ENCODE measurements at regions not wholly inside any gene's neighbourhood (a gene's known extent, or its start where the extent isn't known, plus 50 kb on each side); places are given as distances from the start of the nearest gene placed in this dataset.

DNA sequence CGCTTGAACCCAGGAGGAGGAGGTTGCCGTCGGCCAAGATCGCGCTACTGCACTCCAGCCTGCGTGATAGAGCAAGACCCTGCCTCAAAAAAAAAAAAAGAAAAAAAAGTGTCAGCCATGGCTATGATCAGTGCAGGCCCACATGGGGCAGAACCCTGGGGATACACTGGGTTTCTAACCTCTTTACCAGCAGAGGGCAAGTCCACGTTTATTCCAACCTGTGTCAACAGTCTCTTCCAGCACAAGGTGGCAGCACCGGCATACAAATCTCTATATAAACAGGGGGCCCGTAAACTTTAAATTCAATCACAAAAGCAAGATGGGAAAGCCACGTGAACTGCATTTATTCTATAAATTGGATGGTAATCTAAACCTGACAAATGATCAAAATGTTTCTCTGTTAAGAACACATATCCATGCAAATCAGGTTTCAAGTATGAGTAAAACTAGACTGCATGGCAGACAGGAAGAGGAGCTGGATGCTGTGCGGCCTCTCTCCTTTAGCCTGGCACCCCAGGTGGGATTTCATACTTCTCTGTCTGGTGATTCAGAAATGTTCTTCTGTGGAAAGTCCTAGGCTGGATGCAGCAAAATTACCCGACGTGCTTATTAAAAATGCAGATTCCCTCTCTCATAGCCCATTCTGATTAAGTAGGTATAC lies 60.0 kb upstream of the STEAP1B start:
- Mint-ChIP-seq H3K4me1 (peaks cover 30% of the 10 kb centered on the region), H3K27me3 (peaks cover 35% of the 10 kb centered on the region), H3K9me3 (no peaks in the 10 kb centered on the region), H3K4me3 (no peak overlapping the region), H3K27ac (no peak overlapping the region), H3K36me3 (no peaks in the 10 kb centered on the region)
- DNase-seq, result peak; percentile 58

DNA sequence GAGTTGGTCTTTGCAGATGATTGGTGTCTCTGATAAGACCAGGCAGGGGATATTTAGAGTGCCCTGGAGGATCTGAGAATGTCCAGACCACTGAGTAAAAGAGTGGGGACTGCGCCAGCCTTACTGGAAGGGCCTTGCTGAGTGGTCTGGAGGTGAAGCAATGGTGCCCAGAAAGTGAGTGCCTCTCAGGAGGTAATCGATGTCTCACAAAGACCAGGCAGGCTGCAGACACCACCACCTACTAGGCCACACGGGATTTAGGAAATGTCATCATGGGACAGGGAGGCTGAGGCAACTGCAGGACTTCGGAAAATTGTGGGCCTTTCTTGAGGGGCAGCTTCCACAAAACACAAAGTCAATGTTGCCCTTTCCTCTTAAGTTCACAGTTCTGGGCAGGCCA lies 57.2 kb upstream of the STEAP1B start:
- no peak overlapping the region for H3K27ac Mint-ChIP-seq
- DNase-seq, result no peak
- H3K4me1 Mint-ChIP-seq, result peaks cover 4% of the 10 kb centered on the region
- no peaks in the 10 kb centered on the region for H3K36me3 Mint-ChIP-seq
- H3K9me3 Mint-ChIP-seq, result no peaks in the 10 kb centered on the region
- H3K4me3 Mint-ChIP-seq, result no peak overlapping the region
- peaks cover 36% of the 10 kb centered on the region for H3K27me3 Mint-ChIP-seq

DNA sequence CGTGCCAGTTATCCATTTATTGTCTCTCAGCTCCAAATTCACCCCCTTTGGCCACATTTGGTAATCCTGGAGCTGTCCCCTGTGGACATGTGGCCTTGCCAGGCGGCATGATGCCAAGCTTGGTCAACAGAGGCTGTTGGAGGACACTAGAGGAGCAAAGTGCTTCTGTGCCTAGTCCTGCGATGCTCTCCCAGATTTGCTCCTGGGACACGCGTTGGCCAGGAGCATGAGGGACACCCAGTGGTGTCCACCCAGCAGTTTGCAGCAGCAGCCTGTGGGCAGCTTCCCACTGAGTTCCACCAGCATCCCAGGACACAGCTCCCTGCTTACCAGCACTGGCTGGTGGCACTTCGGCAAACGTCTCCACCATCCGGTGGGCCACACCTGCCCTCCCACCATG lies 55.5 kb upstream of the STEAP1B start:
- Mint-ChIP-seq H3K27me3 (peaks cover 45% of the 10 kb centered on the region), H3K36me3 (no peaks in the 10 kb centered on the region), H3K4me1 (no peaks in the 10 kb centered on the region), H3K9me3 (no peaks in the 10 kb centered on the region), H3K4me3 (no peak overlapping the region), H3K27ac (no peak overlapping the region)
- no peak for DNase-seq

DNA sequence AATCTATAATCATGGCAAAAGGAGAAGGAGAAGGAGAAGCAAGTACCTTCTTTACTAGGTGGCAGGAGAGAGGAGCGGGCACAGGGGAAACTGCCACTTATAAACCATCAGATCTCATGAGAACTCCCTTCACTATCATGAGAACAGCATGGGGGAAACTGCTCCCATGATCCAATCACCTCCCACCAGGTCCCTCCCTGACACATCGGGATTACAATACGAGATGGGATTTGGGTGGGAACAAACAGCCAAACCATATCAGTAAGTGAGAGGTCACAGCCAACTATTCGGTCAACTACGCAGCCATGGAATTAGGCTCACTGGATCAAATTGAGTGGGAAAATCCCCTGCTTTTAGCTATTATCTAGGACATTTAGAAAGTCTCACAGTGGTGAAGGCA lies 54.2 kb upstream of the STEAP1B start:
- Mint-ChIP-seq H3K4me3 (no peak overlapping the region), H3K36me3 (no peaks in the 10 kb centered on the region), H3K4me1 (peaks cover 7% of the 10 kb centered on the region), H3K27me3 (peaks cover 58% of the 10 kb centered on the region), H3K9me3 (no peaks in the 10 kb centered on the region), H3K27ac (no peak overlapping the region)
- no peak for DNase-seq

DNA sequence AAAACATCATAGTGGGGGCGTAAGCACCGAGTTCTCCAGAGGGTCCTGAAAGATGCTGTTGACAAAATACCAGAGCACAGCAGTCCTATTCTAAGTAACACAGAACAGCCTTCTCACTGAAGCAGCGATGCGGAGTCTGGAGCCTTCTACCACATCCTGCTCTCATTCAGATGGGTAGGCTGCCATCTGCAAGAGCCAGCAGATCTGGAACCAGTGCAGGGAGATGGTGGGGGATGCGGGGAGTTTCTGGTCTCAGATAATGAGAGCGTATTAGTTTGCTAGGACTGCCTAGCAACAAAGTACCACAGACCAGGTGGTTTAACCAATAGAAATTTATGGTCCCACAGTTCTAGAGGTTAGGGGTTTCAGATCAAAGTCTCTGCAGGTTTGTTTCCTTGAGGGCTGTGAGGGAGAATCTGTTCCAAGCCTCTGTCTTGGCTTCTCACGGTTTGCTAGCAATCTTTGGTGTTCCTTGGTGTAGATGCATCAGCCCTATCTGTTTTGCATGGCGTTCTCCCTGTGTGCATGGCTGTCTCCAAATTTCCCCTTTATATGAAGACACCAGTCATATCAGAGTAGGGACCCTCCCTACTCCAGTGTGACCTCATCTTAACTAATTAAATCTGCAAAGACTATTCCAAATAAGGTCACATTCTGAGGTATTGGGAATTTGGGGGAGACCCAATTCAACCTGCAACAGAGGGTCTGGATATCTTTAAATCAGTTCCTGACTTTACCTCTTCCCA lies 52.0 kb upstream of the STEAP1B start:
- Mint-ChIP-seq H3K36me3 (no peaks in the 10 kb centered on the region), H3K4me1 (peaks cover 7% of the 10 kb centered on the region), H3K4me3 (no peak overlapping the region), H3K27me3 (peaks cover 75% of the 10 kb centered on the region), H3K27ac (no peak overlapping the region), H3K9me3 (no peaks in the 10 kb centered on the region)
- no peak for DNase-seq

DNA sequence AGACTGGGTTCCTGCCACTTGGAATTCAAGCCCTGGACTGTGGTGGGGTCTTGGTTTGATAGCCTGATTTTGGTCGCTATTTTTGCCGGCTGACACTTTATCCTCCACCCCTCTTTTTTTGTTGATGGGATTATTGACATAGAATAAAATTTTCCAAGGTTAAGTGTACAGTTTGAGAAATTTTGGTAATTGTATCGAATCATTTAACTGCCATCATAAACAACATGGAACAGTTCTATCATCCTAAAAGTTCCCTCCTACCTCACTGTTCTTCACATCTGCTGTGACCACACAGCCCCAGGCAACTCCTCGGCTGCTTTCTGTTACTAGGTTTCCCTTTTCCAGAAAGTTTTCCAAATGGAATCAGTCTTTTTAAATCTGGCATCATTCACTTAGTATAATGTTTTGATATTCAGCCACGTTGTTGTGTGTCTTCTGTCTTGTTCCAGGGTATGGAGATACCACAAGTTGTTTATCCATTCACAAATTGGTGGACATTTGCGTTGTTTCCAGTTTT lies 50.6 kb upstream of the STEAP1B start:
- H3K4me3 Mint-ChIP-seq, result no peak overlapping the region
- DNase-seq, result no peak
- H3K27me3 Mint-ChIP-seq, result peaks cover 84% of the 10 kb centered on the region
- no peak overlapping the region for H3K27ac Mint-ChIP-seq
- H3K4me1 Mint-ChIP-seq, result peaks cover 7% of the 10 kb centered on the region
- H3K9me3 Mint-ChIP-seq, result no peaks in the 10 kb centered on the region
- H3K36me3 Mint-ChIP-seq, result no peaks in the 10 kb centered on the region

DNA sequence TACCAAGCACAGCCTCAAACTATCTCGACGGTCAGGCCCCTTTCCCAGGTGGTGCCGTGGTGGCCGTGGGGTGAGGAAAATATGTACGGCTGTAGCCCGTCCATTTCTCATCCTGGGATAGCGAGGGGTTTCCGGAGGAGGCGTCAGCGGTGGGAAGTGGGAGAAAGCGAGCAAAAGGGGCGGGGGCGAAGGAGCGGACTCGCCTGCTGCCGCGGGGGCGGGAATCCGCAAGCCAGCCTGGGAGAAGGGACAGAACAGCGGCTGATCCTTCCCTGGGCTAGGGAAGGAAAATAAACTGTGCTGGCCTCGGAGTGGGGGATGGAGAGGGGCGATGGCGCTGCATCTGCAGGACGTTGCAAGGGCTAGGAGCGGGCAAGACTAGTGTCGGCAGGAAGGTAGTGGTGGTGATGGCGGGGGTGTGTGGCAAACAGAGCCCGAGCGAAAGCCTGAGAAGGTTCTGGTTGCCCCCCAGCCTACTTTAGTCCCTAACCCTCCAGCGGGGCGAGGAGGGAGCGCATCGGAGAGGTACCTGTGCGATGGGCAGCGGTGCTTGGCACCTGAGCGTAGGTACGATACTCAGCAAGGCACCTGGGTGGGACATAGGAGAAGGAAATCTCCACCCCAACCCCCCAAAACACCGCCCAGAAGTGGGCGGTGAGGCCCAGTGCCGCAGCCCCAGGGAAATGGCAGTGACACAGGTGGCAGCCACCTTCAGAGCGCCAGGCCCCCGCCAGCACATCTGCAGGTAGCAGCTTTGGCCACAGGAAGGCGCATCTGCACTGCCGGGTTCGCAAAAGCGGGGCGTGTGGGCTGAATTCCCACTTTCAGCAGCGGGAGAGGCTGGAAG lies 49.9 kb upstream of the STEAP1B start:
- peaks cover 7% of the 10 kb centered on the region for H3K4me1 Mint-ChIP-seq
- H3K27ac Mint-ChIP-seq, result no peak overlapping the region
- H3K27me3 Mint-ChIP-seq, result peaks cover 82% of the 10 kb centered on the region
- H3K36me3 Mint-ChIP-seq, result no peaks in the 10 kb centered on the region
- H3K9me3 Mint-ChIP-seq, result no peaks in the 10 kb centered on the region
- DNase-seq, result peak; percentile 45
- H3K4me3 Mint-ChIP-seq, result peak overlapping the region; percentile 66

Measured in activated naive CD8-positive, alpha-beta T cell treated with anti-CD3 and anti-CD28 coated beads for 36 hours (primary cell).